DMS53 treated with DMSO at 0.1 percent for 48 hours (cell line): ENCODE measurements at regions not wholly inside any gene's neighbourhood (a gene's known extent, or its start where the extent isn't known, plus 50 kb on each side); places are given as distances from the start of the nearest gene placed in this dataset.
A peak's percentile ranks its signal among the peaks of the same experiment; 100 is the strongest.

Experiments used
- DNase-seq: peaks from one replicate; lab custom pipeline; 2025; ENCODE audit not compliant: unreplicated experiment; lab: John Stamatoyannopoulos, UW

- DNase-seq: no peak
These were observed 275.2 kb downstream of the BAMBI start for GRCh38 chr10:28952523-28952922.

DNA sequence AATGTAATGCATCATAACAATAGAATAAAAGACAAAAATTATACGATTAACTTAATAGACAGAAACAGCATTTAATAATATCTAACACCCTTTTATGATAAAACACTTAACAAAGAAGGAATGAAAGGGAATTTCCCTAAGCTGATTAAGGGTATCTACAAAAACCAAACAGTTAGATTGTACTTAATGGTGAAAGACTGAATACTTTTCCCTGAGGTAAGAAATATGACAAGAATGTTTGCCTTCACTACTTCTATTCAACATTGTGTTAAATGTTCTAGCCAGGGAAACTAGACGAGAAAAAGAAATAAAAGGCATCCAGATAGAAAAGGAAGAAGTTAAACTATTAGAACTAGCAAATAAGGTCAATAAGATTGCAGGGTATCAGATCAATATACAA lies 276.9 kb downstream of the BAMBI start:
- DNase-seq: no peak

GRCh38 chr10:28958468-28958867 lies 281.1 kb downstream of the BAMBI start:
- DNase-seq: no peak

- DNase-seq: no peak
These were observed 282.7 kb downstream of the BAMBI start for GRCh38 chr10:28959850-28960501.

DNA sequence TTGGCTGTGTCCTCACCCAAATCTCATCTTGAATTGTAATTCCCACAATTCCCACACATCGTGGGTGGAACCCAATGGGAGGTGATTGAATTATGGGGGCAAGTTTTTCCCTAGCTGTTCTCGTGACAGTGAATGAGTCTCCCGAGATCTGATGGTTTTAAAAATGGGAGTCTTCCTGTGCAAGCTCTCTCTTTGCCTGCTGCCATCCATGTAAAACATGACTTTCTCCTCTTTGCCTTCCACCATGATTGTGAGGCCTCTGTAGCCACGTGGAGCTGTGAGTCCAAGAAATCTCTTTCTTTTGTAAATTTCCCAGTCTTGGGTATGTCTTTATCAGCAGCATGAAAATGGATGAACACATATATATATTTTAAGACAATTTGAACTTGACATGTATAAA lies 285.4 kb downstream of the BAMBI start:
- DNase-seq: no peak

DNA sequence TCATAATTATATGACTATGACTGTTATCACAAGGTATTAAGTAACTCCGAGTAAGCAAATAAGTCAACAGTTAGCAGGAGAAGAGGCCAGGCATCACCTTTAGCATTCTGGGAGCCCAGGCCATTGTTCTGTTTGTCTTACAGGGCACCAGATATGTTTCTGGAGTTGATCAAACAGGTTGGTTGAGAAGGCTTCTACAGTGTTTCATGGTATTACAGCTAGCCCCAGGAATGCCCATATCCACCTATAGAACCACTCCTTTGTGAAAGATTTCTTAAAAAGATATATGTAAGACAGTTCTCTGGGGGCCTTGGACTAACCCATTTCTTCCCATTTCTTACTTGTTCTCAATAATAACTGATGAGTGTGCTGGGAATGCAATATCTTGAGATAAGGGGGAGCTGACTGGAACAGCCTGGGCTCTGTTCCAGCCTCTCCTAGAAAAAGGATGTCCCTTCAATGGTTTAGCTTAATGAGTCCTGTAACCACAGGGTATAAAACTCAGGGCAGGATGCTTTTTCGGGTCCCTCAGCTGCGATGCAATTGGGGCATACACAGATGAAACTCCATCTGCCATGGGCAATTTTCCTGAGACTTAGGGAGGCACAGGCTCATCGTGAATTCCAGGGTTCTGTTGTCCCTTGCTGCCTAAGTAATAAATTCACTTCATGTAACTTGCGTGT lies 286.4 kb downstream of the BAMBI start:
- DNase-seq: no peak

DNA sequence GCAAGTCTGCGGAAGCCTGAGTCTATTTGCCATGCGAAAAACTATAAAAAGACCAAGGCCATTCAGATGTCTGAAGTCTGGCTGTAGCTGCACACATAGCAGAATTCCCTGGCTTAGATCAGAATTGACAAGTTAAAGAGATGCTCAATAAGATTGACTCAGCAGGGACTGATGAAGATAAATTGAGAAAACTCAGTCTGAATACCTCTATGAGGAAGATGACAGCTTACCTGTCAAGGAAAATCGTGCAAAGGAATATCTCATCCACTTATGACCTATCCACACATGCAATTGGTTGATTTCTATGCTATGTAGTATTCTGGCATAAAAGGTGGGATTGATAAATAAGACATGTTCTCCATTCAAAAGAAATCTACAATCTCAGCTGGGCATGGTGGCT lies 288.6 kb downstream of the BAMBI start:
- no peak for DNase-seq

DNA sequence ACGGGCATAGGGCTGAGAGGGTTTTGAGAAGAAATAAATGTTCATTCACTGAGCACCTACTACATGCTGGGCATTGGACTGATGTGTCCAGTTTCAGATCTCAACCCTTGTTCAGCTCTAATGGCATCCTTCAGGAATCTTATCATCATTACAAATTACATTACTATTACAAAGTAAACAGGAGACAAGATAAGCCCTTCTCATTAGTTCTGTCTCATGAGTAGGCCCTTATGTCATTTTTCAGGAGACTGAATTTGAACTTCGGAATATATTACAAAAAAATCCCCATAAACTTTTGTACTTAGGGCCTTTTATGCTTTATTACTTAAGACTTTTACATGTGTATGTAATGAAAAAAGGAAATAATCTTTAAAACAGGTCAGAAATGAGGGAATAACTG lies 289.7 kb downstream of the BAMBI start:
- no peak for DNase-seq

GRCh38 chr10:28969413-28969812 lies 292.1 kb downstream of the BAMBI start:
- DNase-seq: no peak

DNA sequence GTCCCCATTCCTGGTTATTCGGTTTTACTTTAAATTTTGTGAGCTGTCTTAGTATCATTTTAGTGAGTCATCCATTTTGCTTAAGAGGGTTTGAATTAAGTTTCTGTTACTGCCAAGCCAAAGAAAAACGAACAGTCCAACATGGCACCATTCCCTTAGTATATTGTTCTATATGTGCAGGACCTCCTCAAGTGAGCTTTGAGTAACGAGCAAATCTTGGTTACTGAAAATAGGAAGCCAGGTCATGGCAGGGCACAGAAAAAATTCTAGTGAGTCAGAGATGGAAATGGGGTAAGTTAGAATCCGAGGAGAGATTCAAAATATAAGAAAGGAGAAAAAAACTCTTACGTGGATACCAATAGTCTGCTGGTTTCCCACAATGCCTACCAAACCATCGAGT lies 292.9 kb downstream of the BAMBI start:
- DNase-seq: no peak

GRCh38 chr10:28971255-28971654 lies 293.9 kb downstream of the BAMBI start:
- DNase-seq: no peak

DNA sequence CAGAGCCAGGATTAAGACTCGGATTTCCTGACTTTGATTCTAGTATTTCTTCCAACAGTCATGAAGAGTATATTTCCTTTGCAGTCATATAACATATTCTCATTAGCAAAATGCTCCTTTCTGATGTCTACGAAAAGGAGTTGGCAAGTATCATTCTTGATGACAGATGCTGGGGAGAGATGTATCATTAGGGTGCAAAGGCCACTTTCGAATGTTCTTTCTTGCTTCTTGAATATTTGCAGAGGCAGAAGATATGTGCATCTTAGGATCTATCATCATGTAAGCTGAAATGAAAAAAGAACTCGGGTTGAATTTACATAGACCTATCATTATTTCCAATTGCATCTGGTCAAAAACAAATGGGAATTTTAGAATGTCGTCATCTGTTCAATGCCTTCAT lies 294.4 kb downstream of the BAMBI start:
- no peak for DNase-seq

- DNase-seq: no peak
These were observed 296.1 kb downstream of the BAMBI start for GRCh38 chr10:28973309-28973972.

- DNase-seq: peak; percentile 57
These were observed 298.7 kb downstream of the BAMBI start for GRCh38 chr10:28975891-28976531.

- DNase-seq: no peak
These were observed 300.2 kb downstream of the BAMBI start for GRCh38 chr10:28977518-28977917.

- DNase-seq: no peak
These were observed 302.9 kb downstream of the BAMBI start for GRCh38 chr10:28980264-28980663.

DNA sequence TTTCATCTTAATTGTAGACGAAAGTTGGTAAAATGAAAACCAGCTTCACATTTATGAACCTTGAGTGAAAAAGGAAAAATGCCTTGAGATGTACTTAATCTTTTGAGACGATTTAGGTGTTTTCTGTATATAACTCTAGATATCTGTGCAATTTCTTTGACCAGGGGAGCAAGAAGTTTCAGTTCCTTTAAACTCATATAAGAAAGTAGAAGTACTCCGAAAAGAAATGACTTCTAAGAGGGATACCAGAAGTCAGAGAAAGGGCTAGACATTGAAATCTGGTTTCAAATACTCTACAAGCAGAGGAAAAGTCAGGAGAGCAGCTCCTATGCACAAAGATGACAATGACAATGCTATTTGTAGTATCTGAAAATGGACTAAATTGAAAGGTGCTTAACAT lies 303.7 kb downstream of the BAMBI start:
- no peak for DNase-seq

DNA sequence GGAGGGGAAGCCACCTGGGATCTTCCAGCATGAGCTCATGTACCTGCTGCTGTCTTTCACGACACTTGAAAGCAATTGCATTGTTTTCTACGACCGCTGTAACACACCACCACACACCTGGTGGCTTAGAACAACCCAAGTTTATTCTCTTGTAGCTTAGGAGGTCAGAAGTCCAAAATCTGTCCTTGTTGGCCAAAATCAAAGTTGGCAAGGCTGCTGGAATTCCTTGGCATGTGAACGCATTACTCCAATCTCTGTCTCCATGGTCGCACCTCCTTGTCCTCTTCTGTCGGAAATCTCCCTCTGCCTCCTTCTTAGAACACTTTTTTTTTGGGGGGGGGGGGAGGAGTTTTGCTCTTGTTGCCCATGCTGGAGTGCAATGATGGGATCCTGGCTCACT lies 305.7 kb downstream of the BAMBI start:
- no peak for DNase-seq

DNA sequence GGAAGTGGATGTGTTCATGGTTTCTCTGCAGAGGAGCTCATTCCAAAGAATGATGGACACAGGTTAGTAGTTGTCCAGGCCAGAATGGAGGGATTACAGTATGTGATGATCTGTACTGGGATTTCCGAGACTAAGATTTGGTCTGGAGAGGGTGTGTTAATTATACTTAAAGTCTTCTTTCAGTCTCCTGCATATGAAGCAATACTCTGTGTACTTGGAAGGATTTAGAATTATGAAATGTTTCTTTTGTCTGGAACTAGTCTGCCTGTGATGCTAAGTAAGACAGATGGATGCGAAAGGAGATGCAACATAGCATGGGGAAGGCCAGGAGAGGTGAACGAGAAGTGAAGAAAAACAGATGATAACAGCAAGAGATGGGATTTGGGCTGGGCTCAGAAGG lies 305.1 kb upstream of the LYZL1 start:
- DNase-seq: no peak

DNA sequence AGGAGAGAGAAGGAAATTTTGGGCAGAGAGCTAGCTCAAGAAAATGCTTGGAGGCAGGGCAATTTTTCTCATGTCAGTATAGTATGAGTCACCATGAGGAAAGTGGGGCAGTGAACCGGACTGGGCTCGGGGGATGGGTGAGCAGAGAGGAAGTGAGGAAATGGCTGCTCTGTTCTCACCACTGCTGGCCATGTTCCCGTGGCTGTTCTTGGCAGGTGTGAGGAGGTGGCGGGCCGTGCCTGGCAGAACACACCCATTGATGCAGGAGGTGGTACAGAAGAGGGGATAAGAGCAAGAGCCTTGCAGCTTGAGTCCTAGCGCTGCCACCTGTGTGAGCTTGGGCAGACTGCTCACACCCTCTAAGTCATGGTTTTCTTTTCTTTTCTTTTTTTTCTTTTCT lies 304.4 kb upstream of the LYZL1 start:
- peak; percentile 87 for DNase-seq

DNA sequence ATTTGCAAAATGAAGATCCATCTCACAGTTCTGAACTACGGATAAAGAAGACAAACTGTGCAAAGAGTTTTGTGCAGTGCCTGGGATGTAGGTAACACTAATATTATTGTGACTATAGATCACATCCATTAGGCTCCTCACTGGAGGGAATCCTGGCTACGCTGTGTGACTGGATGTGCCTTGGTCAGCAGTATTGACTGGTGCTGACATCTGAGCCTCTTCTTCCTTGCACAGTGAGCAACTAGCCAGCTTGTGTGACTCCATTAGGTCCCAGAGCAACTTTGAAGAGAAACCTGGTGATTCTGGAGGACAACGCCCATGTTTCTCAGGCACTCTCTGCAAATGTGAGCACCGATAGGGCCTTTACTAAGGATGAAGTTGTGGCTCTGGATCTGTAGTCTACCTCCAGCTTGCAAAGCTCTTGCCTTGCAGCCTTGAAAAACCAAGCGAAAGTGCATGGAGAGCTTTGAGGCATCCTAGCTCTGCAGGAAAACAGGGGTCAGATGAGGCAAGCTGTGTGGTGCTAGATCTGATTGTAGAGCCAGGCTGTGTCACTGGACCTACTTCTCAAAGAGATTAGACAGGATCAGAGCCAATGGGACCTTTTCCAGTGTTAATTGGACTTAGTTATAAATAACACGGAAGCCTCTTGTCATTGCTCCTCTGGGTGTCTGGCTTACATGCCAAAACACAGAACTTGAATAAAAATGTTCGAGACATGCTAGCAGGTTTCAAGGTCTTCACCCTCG lies 303.6 kb upstream of the LYZL1 start:
- DNase-seq: no peak
